DND-41 (cell line): ENCODE measurements at regions not wholly inside any gene's neighbourhood (a gene's known extent, or its start where the extent isn't known, plus 50 kb on each side); places are given as distances from the start of the nearest gene placed in this dataset.
A peak's percentile ranks its signal among the peaks of the same experiment; 100 is the strongest.

Source experiments
- ATAC-seq: fragments of 200-7000 bp; cut with Tn5 transposase; 3 replicates; pipeline ENCODE4 v1.9.1; 2021; ENCODE audit warnings: low read depth; ENCODE audit not compliant: insufficient read depth
- DNase-seq: peaks from one replicate; pipeline ENCODE4 v3.0.0-alpha.2; 2020
- H2AFZ ChIP-seq: 2 replicates; pipeline ENCODE4 v1.6.0; 2012; ENCODE audit warnings: low read depth, low read length
- H3K27ac ChIP-seq: 2 replicates; pipeline ENCODE4 v1.5.1; 2012; ENCODE audit warnings: low read length, inconsistent platforms
- H3K27me3 ChIP-seq: fragments of 200-600 bp; sonication (generic); 2 replicates; pipeline ENCODE4 v1.6.0; 2012; ENCODE audit warnings: low read length, mild to moderate bottlenecking, inconsistent platforms; ENCODE audit not compliant: insufficient read depth, poor library complexity
- H3K36me3 ChIP-seq: 2 replicates; pipeline ENCODE4 v1.5.1; 2012; ENCODE audit warnings: low read length, inconsistent platforms; ENCODE audit not compliant: insufficient read depth
- H3K4me1 ChIP-seq: 2 replicates; pipeline ENCODE4 v1.5.1; 2012; ENCODE audit warnings: mild to moderate bottlenecking, low read length; ENCODE audit not compliant: insufficient read depth
- H3K4me2 ChIP-seq: 2 replicates; pipeline ENCODE4 v1.6.0; 2012; ENCODE audit warnings: mild to moderate bottlenecking, moderate library complexity, low read length, inconsistent platforms; ENCODE audit not compliant: insufficient read depth
- H3K4me3 ChIP-seq, 2 experiments: fragments of 200-600 bp in 1 of 2; shearing (Covaris generic) in 1 of 2; 2 replicates each; pipeline ENCODE4 v1.5.1; 2012 to 2016; ENCODE audit warnings: inconsistent platforms in 2 of 2, low read length in 2 of 2, mild to moderate bottlenecking in 2 of 2, low read depth in 1 of 2, moderate library complexity in 1 of 2
- H3K79me2 ChIP-seq: 2 replicates; pipeline ENCODE4 v1.6.0; 2012; ENCODE audit warnings: low read length, inconsistent platforms; ENCODE audit not compliant: insufficient read depth
- H3K9ac ChIP-seq: 2 replicates; pipeline ENCODE4 v1.6.0; 2012; ENCODE audit warnings: low read depth, mild to moderate bottlenecking, inconsistent platforms, low read length, moderate library complexity
- H3K9me3 ChIP-seq: 2 replicates; pipeline ENCODE4 v1.5.1; 2012; ENCODE audit warnings: low read length, moderate library complexity, mild to moderate bottlenecking, inconsistent platforms; ENCODE audit not compliant: insufficient read depth, severe bottlenecking
- H4K20me1 ChIP-seq: 2 replicates; pipeline ENCODE4 v1.6.0; 2012; ENCODE audit warnings: low read length; ENCODE audit not compliant: insufficient read depth
- EZH2 ChIP-seq: IDR thresholded peaks from 3 replicates; pipeline ENCODE4 v1.6.1; 2012; ENCODE audit warnings: borderline replicate concordance, low read depth, mild to moderate bottlenecking, moderate library complexity, low read length, inconsistent platforms; ENCODE audit not compliant: severe bottlenecking
- TF ChIP-seq, protein P1 (sequence below): IDR thresholded peaks from 2 replicates; pipeline ENCODE4 v1.5.1; 2012; ENCODE audit warnings: borderline replicate concordance, low read length, moderate library complexity, mild to moderate bottlenecking; ENCODE audit not compliant: poor library complexity, severe bottlenecking; ENCODE audit errors: extremely low read depth

DNA sequence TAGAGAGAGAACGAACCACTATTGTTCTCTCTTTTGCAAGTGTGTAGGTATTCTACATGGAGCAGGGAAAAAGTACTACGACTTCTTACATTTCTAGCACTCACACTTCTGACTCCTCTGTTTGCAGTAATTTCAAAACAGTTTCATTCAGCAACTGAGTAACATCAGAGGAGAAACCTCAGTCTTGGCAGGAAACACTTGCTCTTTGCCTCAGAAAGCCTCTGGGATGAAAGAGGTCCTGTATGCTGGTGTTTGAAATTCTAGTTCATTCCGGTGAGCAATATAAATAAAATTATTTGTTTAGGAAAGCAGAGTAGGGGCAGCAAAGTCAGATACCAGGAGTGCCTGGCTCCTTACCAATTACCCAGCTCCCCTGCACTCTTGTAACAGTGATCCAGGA lies 595.5 kb downstream of the TBC1D4 start:
- TF ChIP-seq EZH2, result no peak
- TF ChIP-seq, protein P1, sequence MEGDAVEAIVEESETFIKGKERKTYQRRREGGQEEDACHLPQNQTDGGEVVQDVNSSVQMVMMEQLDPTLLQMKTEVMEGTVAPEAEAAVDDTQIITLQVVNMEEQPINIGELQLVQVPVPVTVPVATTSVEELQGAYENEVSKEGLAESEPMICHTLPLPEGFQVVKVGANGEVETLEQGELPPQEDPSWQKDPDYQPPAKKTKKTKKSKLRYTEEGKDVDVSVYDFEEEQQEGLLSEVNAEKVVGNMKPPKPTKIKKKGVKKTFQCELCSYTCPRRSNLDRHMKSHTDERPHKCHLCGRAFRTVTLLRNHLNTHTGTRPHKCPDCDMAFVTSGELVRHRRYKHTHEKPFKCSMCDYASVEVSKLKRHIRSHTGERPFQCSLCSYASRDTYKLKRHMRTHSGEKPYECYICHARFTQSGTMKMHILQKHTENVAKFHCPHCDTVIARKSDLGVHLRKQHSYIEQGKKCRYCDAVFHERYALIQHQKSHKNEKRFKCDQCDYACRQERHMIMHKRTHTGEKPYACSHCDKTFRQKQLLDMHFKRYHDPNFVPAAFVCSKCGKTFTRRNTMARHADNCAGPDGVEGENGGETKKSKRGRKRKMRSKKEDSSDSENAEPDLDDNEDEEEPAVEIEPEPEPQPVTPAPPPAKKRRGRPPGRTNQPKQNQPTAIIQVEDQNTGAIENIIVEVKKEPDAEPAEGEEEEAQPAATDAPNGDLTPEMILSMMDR, result no peak
- Histone ChIP-seq H3K36me3 (no peaks in the 10 kb centered on the region), H3K9ac (no peak overlapping the region), H2AFZ (no peak overlapping the region), H3K27me3 (no peaks in the 10 kb centered on the region), H3K9me3 (no peaks in the 10 kb centered on the region), H3K4me2 (no peak overlapping the region), H3K4me1 (no peaks in the 10 kb centered on the region), H4K20me1 (no peaks in the 10 kb centered on the region), H3K27ac (no peak overlapping the region), H3K4me3 (no peak overlapping the region), H3K79me2 (no peaks in the 10 kb centered on the region)
- no peak for DNase-seq
- ATAC-seq, result no peak

DNA sequence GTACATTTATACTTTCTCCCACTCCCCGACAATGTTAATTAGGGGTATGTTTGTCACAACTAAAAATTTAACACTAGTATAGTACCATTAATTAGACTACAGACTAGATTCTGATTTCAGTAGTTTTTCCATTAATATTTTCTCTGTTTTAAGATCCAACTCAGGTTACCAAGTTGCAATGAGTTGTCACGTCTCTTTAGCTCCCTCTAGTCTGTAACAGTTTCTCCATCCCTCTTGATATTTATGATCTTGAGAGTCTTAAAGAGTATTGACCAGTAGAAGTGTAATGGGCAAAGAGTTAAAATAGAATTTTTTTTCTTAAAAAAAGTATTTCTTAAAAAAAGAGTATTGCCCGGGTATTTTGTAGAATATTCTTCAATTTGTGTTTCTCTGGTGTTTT lies 598.1 kb downstream of the TBC1D4 start:
- Histone ChIP-seq H3K4me2 (no peak overlapping the region), H3K4me3 (no peak overlapping the region), H3K36me3 (no peaks in the 10 kb centered on the region), H3K27ac (no peak overlapping the region), H4K20me1 (no peaks in the 10 kb centered on the region), H3K27me3 (no peaks in the 10 kb centered on the region), H3K9me3 (no peaks in the 10 kb centered on the region), H2AFZ (no peak overlapping the region), H3K4me1 (no peaks in the 10 kb centered on the region), H3K79me2 (no peaks in the 10 kb centered on the region), H3K9ac (no peak overlapping the region)
- TF ChIP-seq, protein P1, result peak; percentile 3
- no peak for TF ChIP-seq EZH2
- ATAC-seq (no peak), DNase-seq (no peak)

DNA sequence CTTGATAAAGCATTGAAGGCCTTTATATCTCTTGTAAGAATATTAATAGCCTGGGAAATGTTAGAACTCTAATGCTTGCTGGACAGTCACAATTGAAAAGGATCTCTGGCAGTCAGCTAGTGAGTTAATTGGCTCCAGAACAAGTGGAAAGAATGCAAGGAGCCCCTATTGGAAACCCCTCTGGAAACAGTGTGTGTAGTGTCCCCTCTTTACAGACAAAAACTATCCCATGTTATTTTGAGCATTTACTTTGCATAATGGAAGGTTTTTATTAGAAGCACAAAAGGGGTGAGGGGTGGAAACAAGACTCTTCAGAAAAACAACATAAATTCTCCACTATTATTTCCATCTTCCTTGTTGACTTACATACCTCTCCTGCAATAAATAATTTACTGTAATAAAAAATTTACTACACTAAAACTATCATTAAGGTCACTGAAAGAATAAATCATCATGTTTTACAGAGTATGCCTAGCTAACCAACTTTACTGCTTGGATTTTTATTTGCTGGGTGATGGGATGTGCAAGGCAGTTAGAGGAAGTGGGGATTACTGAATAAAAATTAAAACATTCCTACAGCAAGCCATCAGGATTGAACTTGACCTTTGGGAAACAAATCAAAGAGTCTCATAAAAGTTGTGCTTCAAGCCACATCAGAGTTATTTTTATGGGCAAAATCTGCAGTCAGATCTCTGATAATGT lies 610.4 kb downstream of the TBC1D4 start:
- no peak for TF ChIP-seq EZH2
- TF ChIP-seq, protein P1, result no peak
- Histone ChIP-seq H3K79me2 (no peaks in the 10 kb centered on the region), H3K4me1 (no peaks in the 10 kb centered on the region), H3K27ac (no peak overlapping the region), H3K36me3 (no peaks in the 10 kb centered on the region), H2AFZ (no peak overlapping the region), H4K20me1 (no peaks in the 10 kb centered on the region), H3K27me3 (no peaks in the 10 kb centered on the region), H3K9ac (no peak overlapping the region), H3K4me2 (no peak overlapping the region), H3K4me3 (no peak overlapping the region), H3K9me3 (no peaks in the 10 kb centered on the region)
- ATAC-seq (no peak), DNase-seq (no peak)
